Duodenal mucosa (tissue), 2 donors: ENCODE measurements at regions not wholly inside any gene's neighbourhood (a gene's known extent, or its start where the extent isn't known, plus 50 kb on each side); places are given as distances from the start of the nearest gene placed in this dataset.

Source experiments
- H3K27ac ChIP-seq: one replicate; pipeline ENCODE4 v1.7.0; 2013; ENCODE audit warnings: low read depth, low read length
- H3K27me3 ChIP-seq, 2 donors: one replicate each; pipeline ENCODE4 v1.7.0; 2013; ENCODE audit warnings: low read length in 2 of 2, control low read depth in 1 of 2; ENCODE audit not compliant: insufficient read depth in 2 of 2, control insufficient read depth in 1 of 2
- H3K36me3 ChIP-seq, 2 donors: one replicate each; pipeline ENCODE4 v1.7.0; 2013; ENCODE audit warnings: low read length in 2 of 2, control low read depth in 1 of 2; ENCODE audit not compliant: insufficient read depth in 2 of 2, control insufficient read depth in 1 of 2
- H3K4me1 ChIP-seq, 2 donors: one replicate each; pipeline ENCODE4 v1.7.0; 2013; ENCODE audit warnings: low read length in 2 of 2, control low read depth in 1 of 2; ENCODE audit not compliant: insufficient read depth in 2 of 2, control insufficient read depth in 1 of 2
- H3K4me3 ChIP-seq, 2 donors: one replicate each; pipeline ENCODE4 v1.7.0; 2013; ENCODE audit warnings: low read length in 2 of 2, low read depth in 1 of 2
- H3K9ac ChIP-seq, 2 donors: one replicate each; pipeline ENCODE4 v1.7.0; 2013; ENCODE audit warnings: low read length in 2 of 2, low read depth in 1 of 2
- H3K9me3 ChIP-seq, 2 donors: one replicate each; pipeline ENCODE4 v1.7.0; 2013; ENCODE audit warnings: low read length in 2 of 2, control low read depth in 1 of 2; ENCODE audit not compliant: control insufficient read depth in 1 of 2

DNA sequence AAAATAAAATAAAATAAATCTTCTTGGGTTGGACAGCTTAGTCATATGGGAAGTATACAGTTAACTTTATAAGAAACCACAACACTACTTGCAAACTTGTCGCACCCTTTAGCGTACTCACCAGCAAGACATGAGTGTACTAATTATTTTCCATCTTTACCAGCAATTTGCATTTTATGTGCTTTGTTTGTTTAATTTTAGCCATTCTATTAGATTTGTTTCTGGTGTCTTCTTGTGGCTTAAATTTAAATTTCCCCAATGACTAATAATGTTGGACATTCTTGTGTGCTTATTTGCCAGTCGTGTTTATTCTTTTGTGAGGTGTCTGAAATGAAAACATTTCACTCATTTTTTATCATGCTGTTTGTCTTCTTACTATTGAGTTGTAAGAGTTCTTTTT, 1172.2 kb upstream of the CITED2 start:
- no peaks in the 10 kb centered on the region for H3K9me3 ChIP-seq
- H3K27ac ChIP-seq = no peak overlapping the region
- no peaks in the 10 kb centered on the region for H3K36me3 ChIP-seq
- H3K9ac ChIP-seq = no peak overlapping the region
- no peaks in the 10 kb centered on the region for H3K4me1 ChIP-seq
- H3K4me3 ChIP-seq = no peak overlapping the region
- H3K27me3 ChIP-seq = no peaks in the 10 kb centered on the region

DNA sequence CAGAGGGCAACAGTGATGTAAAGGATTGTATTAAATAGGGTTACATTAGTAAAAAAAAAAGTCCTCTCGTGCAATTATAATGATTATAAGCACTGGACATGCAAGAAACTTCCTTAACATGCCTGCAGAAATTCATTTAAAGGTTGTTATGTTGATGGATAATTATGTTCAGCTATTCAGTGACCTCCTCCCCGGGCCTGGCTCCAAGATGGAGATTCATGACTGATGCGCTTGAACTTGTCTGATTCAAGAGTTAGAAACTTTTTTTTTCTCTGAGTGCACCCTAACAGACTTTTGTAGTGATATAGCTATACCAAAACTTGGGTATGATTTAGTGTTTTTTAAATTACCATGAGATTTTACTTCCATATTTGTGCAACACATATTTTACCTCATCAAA, 1170.0 kb upstream of the CITED2 start:
- H3K27me3 ChIP-seq = no peaks in the 10 kb centered on the region
- H3K4me1 ChIP-seq = no peaks in the 10 kb centered on the region
- no peak overlapping the region for H3K27ac ChIP-seq
- H3K4me3 ChIP-seq = no peak overlapping the region
- no peak overlapping the region for H3K9ac ChIP-seq
- no peaks in the 10 kb centered on the region for H3K36me3 ChIP-seq
- H3K9me3 ChIP-seq = no peaks in the 10 kb centered on the region

DNA sequence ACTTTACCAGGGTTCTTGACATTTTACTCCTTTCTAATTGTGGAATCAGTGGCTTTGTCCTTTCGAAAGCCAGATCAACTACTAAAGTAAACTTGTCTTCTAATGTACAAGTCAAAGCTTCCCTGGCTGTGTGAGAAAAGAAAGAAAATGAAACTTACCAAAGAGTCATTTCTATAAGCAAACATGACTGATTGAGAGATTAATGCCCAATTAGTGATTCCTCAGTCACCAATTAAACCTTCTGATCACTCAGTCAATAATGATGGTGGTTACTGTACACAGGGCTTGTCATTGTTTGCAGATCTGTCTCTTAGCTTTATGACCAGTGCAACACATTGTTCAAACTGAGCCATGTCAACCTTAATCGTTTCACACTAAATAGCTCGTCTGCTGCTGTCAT, 1168.4 kb upstream of the CITED2 start:
- no peaks in the 10 kb centered on the region for H3K4me1 ChIP-seq
- no peaks in the 10 kb centered on the region for H3K36me3 ChIP-seq
- H3K9me3 ChIP-seq = no peaks in the 10 kb centered on the region
- no peak overlapping the region for H3K4me3 ChIP-seq
- no peak overlapping the region for H3K27ac ChIP-seq
- no peaks in the 10 kb centered on the region for H3K27me3 ChIP-seq
- no peak overlapping the region for H3K9ac ChIP-seq

DNA sequence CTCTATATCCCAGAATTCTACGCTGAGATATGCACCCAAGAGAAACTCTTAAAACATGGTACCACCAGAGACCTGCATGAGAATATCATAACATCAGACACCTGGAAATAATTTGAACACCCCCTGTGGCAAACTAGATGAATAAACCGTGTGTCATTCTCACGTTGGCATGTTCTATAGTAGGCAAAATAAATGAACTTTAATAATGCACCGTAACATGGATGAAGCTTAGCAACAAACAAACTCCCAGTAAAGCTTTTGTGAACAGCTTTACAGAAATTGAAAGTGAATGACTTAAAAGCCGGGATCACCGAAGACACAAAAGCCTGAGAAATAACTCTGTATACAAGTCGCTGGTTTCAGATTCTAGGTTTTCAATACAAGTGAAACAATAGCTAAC, 1166.8 kb upstream of the CITED2 start:
- H3K9me3 ChIP-seq = no peaks in the 10 kb centered on the region
- H3K4me1 ChIP-seq = no peaks in the 10 kb centered on the region
- H3K9ac ChIP-seq = no peak overlapping the region
- no peak overlapping the region for H3K27ac ChIP-seq
- no peaks in the 10 kb centered on the region for H3K27me3 ChIP-seq
- H3K4me3 ChIP-seq = no peak overlapping the region
- no peaks in the 10 kb centered on the region for H3K36me3 ChIP-seq

DNA sequence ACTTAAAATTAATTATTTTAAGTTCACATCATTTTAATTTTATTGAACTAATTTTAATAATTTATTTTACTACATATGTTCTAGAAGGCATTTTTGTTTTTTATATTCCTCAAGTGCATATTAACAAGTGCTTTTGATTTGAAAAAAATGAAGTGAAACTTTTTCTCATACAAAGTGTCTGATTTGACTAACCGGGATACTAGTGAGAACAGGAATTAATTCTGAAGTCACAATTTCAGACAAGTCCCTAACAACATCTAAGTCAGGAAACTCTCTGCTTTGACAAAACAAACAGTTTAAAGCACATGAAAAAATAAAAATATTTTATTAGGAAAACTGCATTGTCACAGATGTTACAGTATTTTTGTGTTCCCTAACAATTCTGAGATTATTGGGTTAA, 1166.3 kb upstream of the CITED2 start:
- no peak overlapping the region for H3K27ac ChIP-seq
- no peak overlapping the region for H3K4me3 ChIP-seq
- H3K4me1 ChIP-seq = no peaks in the 10 kb centered on the region

DNA sequence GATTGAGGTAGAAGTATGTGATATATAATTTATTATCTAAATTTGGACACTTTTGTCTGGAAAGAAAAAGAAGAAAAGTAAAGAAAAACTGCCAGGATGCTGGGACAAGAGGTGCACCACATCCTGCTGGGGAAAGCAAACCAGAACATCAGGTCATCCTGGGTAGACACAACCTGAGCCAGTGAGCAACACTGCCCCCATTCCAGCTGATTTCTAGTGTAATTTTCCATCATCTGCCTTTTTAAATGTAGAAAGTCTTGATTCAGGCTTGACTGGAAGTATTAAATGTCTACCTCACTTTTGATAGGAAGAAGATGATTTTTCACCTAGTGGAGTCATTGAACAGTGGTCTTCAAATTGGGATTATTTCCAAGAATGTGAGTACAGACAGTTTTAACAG, 1164.5 kb upstream of the CITED2 start:
- no peaks in the 10 kb centered on the region for H3K36me3 ChIP-seq
- H3K4me1 ChIP-seq = no peaks in the 10 kb centered on the region
- no peaks in the 10 kb centered on the region for H3K9me3 ChIP-seq
- no peaks in the 10 kb centered on the region for H3K27me3 ChIP-seq
- H3K9ac ChIP-seq = no peak overlapping the region
- no peak overlapping the region for H3K27ac ChIP-seq
- H3K4me3 ChIP-seq = no peak overlapping the region

More for the DNA sequence above, 1166.3 kb upstream of the CITED2 start:
- Histone ChIP-seq H3K9ac (no peak overlapping the region), H3K9me3 (no peaks in the 10 kb centered on the region), H3K27me3 (no peaks in the 10 kb centered on the region), H3K36me3 (no peaks in the 10 kb centered on the region)

DNA sequence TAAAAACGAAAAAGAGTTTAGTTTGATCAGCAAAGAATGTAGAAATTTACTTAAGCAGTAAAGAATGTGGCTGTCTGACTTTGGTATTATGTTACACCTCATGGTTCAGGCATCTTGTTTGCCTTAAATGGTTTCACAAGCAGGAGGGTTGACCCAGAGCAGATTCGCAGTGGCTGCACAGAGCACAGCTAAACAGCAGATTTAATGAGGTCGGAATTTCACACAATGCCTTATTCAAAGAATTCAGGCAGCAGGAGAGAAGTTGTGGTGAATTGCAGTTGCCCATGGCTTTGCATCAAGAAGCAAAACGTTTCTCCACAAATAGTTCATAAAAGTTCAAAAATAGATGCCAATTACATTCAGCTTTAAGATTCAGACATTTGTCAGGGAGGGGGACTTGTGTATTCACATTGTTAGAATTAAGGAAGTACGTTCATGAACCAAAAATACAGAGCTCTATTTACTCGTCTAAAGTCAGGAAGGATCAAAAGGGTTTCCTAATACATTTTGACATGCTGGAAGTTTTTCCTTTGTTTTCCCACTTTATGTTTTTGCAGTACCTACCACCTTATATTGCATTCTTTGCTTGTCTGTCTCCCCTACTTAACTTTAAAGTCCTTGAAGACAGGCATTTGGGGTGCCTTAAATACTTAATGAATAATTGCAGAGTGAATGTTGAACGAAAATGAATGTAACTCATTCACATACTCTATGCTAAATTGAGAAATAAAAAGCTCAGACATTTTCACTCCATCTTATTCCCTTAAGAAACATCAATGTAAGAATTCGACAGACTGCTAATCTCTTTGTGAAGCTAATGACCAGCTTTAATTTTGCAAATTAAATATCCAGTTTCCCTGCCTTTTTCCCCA, 1163.6 kb upstream of the CITED2 start:
- no peak overlapping the region for H3K9ac ChIP-seq
- no peak overlapping the region for H3K27ac ChIP-seq
- no peak overlapping the region for H3K4me3 ChIP-seq

DNA sequence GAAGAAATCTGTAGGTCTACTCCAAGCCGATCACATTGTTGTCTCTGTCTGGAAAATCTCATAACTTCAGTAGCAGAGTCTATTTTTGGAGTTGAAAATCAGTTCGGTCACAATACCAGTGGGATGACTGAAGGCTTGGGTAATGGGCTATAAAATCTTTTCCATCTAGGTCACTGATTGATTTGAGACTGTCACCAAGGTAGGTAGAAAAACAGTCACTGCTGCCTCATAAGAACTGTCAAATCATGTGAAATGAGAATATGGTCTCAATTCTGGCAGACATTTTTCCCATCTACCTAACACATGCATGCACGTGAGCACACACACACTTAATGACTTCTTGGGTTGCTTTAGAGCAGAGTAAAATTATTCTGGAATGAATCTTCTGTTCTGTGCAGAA, 1162.8 kb upstream of the CITED2 start:
- Histone ChIP-seq H3K36me3 (no peaks in the 10 kb centered on the region), H3K4me1 (no peaks in the 10 kb centered on the region), H3K4me3 (no peak overlapping the region), H3K9ac (no peak overlapping the region), H3K9me3 (no peaks in the 10 kb centered on the region), H3K27me3 (no peaks in the 10 kb centered on the region), H3K27ac (no peak overlapping the region)

More for the DNA sequence above, 1163.6 kb upstream of the CITED2 start:
- Histone ChIP-seq H3K9me3 (no peaks in the 10 kb centered on the region), H3K4me1 (no peaks in the 10 kb centered on the region), H3K27me3 (no peaks in the 10 kb centered on the region), H3K36me3 (no peaks in the 10 kb centered on the region)

DNA sequence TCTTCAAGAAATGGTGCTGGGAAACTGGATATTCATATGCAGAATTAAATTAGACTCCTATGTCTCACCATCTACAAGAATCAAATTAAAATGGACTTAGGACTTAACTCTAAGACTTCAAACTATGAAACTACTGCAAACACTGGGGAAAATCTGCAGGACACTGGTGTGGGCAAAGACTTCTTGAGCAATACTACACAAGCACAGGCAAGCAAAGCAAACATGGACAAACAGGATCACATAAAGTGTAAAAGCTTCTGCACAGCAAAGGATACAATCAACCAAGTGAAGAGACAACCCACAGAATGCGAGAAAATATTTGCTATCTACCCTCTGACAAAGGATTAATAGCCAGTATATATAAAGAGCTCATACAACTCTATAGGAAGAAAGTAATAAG, 1161.1 kb upstream of the CITED2 start:
- H3K9me3 ChIP-seq = no peaks in the 10 kb centered on the region
- no peaks in the 10 kb centered on the region for H3K27me3 ChIP-seq
- H3K4me1 ChIP-seq = no peaks in the 10 kb centered on the region
- H3K36me3 ChIP-seq = no peaks in the 10 kb centered on the region
- H3K27ac ChIP-seq = no peak overlapping the region
- no peak overlapping the region for H3K4me3 ChIP-seq
- H3K9ac ChIP-seq = no peak overlapping the region

DNA sequence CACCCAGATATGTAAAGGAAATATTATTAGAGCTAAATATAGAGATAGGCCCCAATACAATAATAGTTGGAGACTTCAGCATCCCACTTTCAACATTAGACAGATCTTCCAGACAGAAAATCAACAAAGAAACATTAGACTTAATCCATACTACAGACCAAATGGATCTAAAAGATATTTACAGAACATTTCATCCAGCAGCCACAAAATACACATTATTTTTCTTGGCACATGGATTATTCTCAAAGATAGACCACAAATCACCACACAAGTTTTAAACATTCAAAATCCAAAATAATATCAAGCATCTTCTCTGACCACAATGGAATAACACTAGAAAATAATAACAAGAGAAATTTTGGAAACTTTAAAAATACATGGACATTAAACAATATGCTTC, 1159.1 kb upstream of the CITED2 start:
- H3K9ac ChIP-seq = no peak overlapping the region
- H3K27ac ChIP-seq = no peak overlapping the region
- no peaks in the 10 kb centered on the region for H3K4me1 ChIP-seq
- no peak overlapping the region for H3K4me3 ChIP-seq
- no peaks in the 10 kb centered on the region for H3K27me3 ChIP-seq
- H3K9me3 ChIP-seq = no peaks in the 10 kb centered on the region
- H3K36me3 ChIP-seq = no peaks in the 10 kb centered on the region
